Left ventricle myocardium inferior (tissue), 1 donor: ENCODE measurements at regions not wholly inside any gene's neighbourhood (a gene's known extent, or its start where the extent isn't known, plus 50 kb on each side); places are given as distances from the start of the nearest gene placed in this dataset.

Source experiments
- DNase-seq: peaks from one replicate; pipeline ENCODE4 v3.0.0-alpha.2; 2020
- H3K27ac ChIP-seq: fragments of 200-600 bp; replicated peaks from 2 replicates; pipeline ENCODE4 v1.8.0; 2021
- H3K27me3 ChIP-seq: fragments of 200-600 bp; 2 replicates; pipeline ENCODE4 v1.8.0; 2021; ENCODE audit warnings: low read depth
- H3K36me3 ChIP-seq: fragments of 200-600 bp; 2 replicates; pipeline ENCODE4 v1.8.0; 2021
- H3K4me1 ChIP-seq: fragments of 200-600 bp; 2 replicates; pipeline ENCODE4 v1.8.0; 2021
- H3K4me3 ChIP-seq: fragments of 200-600 bp; 2 replicates; pipeline ENCODE4 v1.8.0; 2021; ENCODE audit warnings: mild to moderate bottlenecking, moderate library complexity
- H3K9me3 ChIP-seq: fragments of 200-600 bp; replicated peaks from 2 replicates; pipeline ENCODE4 v1.8.0; 2021
- CTCF ChIP-seq: fragments of 200-600 bp; IDR thresholded peaks from 2 replicates; pipeline ENCODE4 v1.8.0; 2021; ENCODE audit warnings: antibody characterized with exemption, mild to moderate bottlenecking, borderline replicate concordance
- intact Hi-C: fragments of 100-400 bp; cut with micrococcal nuclease; formaldehyde crosslinking; loops from one replicate; pipeline ENCODE4 v1.11.0; 2022
- donor health status: DM: no; HTN: yes; CAD: no; lungs with severe emphysema.

- no peak for TF ChIP-seq CTCF
These were observed 132.8 kb upstream of the SPATS2L start for GRCh38 chr2:200173691-200174090.

GRCh38 chr2:200174433-200175216 lies 131.9 kb upstream of the SPATS2L start:
- intact Hi-C loops: no loop called here
- peaks cover 19% of the 10 kb centered on the region for H3K4me1 ChIP-seq
- H3K9me3 ChIP-seq: no peaks in the 10 kb centered on the region
- no peak for TF ChIP-seq CTCF
- DNase-seq: no peak
- H3K27me3 ChIP-seq: no peaks in the 10 kb centered on the region
- H3K4me3 ChIP-seq: no peak overlapping the region
- no peaks in the 10 kb centered on the region for H3K36me3 ChIP-seq
- H3K27ac ChIP-seq: no peak overlapping the region

More at GRCh38 chr2:200173691-200174090, 132.8 kb upstream of the SPATS2L start:
- Histone ChIP-seq H3K36me3 (no peaks in the 10 kb centered on the region), H3K27ac (no peak overlapping the region), H3K4me3 (no peak overlapping the region), H3K27me3 (no peaks in the 10 kb centered on the region), H3K4me1 (peaks cover 18% of the 10 kb centered on the region), H3K9me3 (no peaks in the 10 kb centered on the region)
- DNase-seq: no peak
- intact Hi-C loops: no loop called here

GRCh38 chr2:200177971-200178911 lies 128.3 kb upstream of the SPATS2L start:
- intact Hi-C loops: no loop called here
- peak; percentile 62 for DNase-seq

GRCh38 chr2:200179151-200179550 lies 127.3 kb upstream of the SPATS2L start:
- intact Hi-C loops: no loop called here
- no peaks in the 10 kb centered on the region for H3K9me3 ChIP-seq
- H3K4me3 ChIP-seq: no peak overlapping the region
- peaks cover 19% of the 10 kb centered on the region for H3K4me1 ChIP-seq
- H3K27ac ChIP-seq: no peak overlapping the region
- peaks cover 24% of the 10 kb centered on the region for H3K27me3 ChIP-seq
- H3K36me3 ChIP-seq: no peaks in the 10 kb centered on the region
- no peak for TF ChIP-seq CTCF
- DNase-seq: no peak

More at GRCh38 chr2:200177971-200178911, 128.3 kb upstream of the SPATS2L start:
- no peak for TF ChIP-seq CTCF
- Histone ChIP-seq H3K36me3 (no peaks in the 10 kb centered on the region), H3K27ac (peak overlapping the region; percentile 3), H3K27me3 (peaks cover 19% of the 10 kb centered on the region), H3K4me1 (peaks cover 19% of the 10 kb centered on the region), H3K4me3 (no peak overlapping the region), H3K9me3 (no peaks in the 10 kb centered on the region)

- no peak overlapping the region for H3K27ac ChIP-seq
- peaks cover 36% of the 10 kb centered on the region for H3K27me3 ChIP-seq
- intact Hi-C loops: no loop called here
- no peak overlapping the region for H3K4me3 ChIP-seq
- H3K9me3 ChIP-seq: no peaks in the 10 kb centered on the region
- no peaks in the 10 kb centered on the region for H3K36me3 ChIP-seq
- no peak for TF ChIP-seq CTCF
- no peak for DNase-seq
- H3K4me1 ChIP-seq: peaks cover 19% of the 10 kb centered on the region
These were observed 125.5 kb upstream of the SPATS2L start for GRCh38 chr2:200180943-200181342.
